GM23248 (cell line): ENCODE measurements at regions not wholly inside any gene's neighbourhood (a gene's known extent, or its start where the extent isn't known, plus 50 kb on each side); places are given as distances from the start of the nearest gene placed in this dataset.

ENCODE experiments used
- EZH2 ChIP-seq: fragments of 200-600 bp; sonication (generic); IDR thresholded peaks from 2 replicates; pipeline ENCODE4 v1.6.1; 2018; ENCODE audit warnings: antibody characterized with exemption, mild to moderate bottlenecking; ENCODE audit not compliant: insufficient read depth, poor library complexity, severe bottlenecking
- EZH2phosphoT487 ChIP-seq: fragments of 200-600 bp; sonication (generic); IDR thresholded peaks from 2 replicates; pipeline ENCODE4 v1.6.1; 2018; ENCODE audit warnings: antibody characterized with exemption, moderate library complexity, mild to moderate bottlenecking, low read depth; ENCODE audit not compliant: insufficient read depth

GRCh38 chr12:17411662-17412061, 678.3 kb downstream of the RERGL start:
- TF ChIP-seq EZH2phosphoT487 (no peak), EZH2 (no peak)
